Endodermal cell (in vitro differentiated cells): ENCODE measurements at regions not wholly inside any gene's neighbourhood (a gene's known extent, or its start where the extent isn't known, plus 50 kb on each side); places are given as distances from the start of the nearest gene placed in this dataset.
A peak's percentile ranks its signal among the peaks of the same experiment; 100 is the strongest.

Source experiments
- DNase-seq: peaks from one replicate; pipeline ENCODE4 v3.0.0-alpha.2; 2017
- H3K27ac ChIP-seq: 2 replicates; pipeline ENCODE4 v1.5.1; 2013; ENCODE audit warnings: mild to moderate bottlenecking, low read depth, low read length, moderate library complexity
- H3K27me3 ChIP-seq: 2 replicates; pipeline ENCODE4 v1.6.1; 2013; ENCODE audit warnings: mild to moderate bottlenecking, low read length, moderate library complexity; ENCODE audit not compliant: insufficient read depth, control insufficient read depth, poor library complexity, severe bottlenecking
- H3K36me3 ChIP-seq: 2 replicates; pipeline ENCODE4 v1.7.0; 2013; ENCODE audit warnings: mild to moderate bottlenecking, low read length, moderate library complexity; ENCODE audit not compliant: control insufficient read depth, insufficient read depth
- H3K4me1 ChIP-seq: one replicate; pipeline ENCODE4 v1.7.0; 2013; ENCODE audit warnings: low read length; ENCODE audit not compliant: control insufficient read depth, insufficient read depth
- H3K4me3 ChIP-seq: 2 replicates; pipeline ENCODE4 v1.5.1; 2013; ENCODE audit warnings: mild to moderate bottlenecking, low read length, moderate library complexity
- H3K9ac ChIP-seq: 2 replicates; pipeline ENCODE4 v1.6.1; 2013; ENCODE audit warnings: mild to moderate bottlenecking, low read length, moderate library complexity; ENCODE audit not compliant: poor library complexity, severe bottlenecking; ENCODE audit errors: extremely low read depth
- H3K9me3 ChIP-seq: 2 replicates; pipeline ENCODE4 v1.6.1; 2013; ENCODE audit warnings: mild to moderate bottlenecking, low read length, moderate library complexity; ENCODE audit not compliant: control insufficient read depth
- H3K27ac Mint-ChIP-seq: 2 replicates; pipeline ENCODE4 v1.8.0; 2020; ENCODE audit warnings: mixed read lengths
- H3K27me3 Mint-ChIP-seq: 2 replicates; pipeline ENCODE4 v1.8.0; 2021; ENCODE audit warnings: mild to moderate bottlenecking, mixed read lengths; ENCODE audit not compliant: insufficient read depth
- H3K36me3 Mint-ChIP-seq: 2 replicates; pipeline ENCODE4 v1.8.0; 2020; ENCODE audit warnings: low read depth, mixed read lengths
- H3K4me1 Mint-ChIP-seq: 2 replicates; pipeline ENCODE4 v1.8.0; 2020; ENCODE audit warnings: mixed read lengths
- H3K4me3 Mint-ChIP-seq: 2 replicates; pipeline ENCODE4 v1.8.0; 2020; ENCODE audit warnings: mild to moderate bottlenecking, moderate library complexity, mixed read lengths
- H3K9me3 Mint-ChIP-seq: 2 replicates; pipeline ENCODE4 v1.8.0; 2020; ENCODE audit warnings: mild to moderate bottlenecking, mixed read lengths
- CTCF ChIP-seq: fragments of 200-600 bp; sonication (generic); conservative IDR thresholded peaks from 2 replicates; pipeline ENCODE4 v1.5.0; 2021; ENCODE audit warnings: antibody characterized with exemption, mild to moderate bottlenecking
- WGBS, 2 experiments: methylation state at CpG; one replicate each; pipeline versions ENCODE4 v1.1.5 to v1.1.7; 2013; ENCODE audit warnings: missing lambda C conversion rate in 2 of 2, mixed read lengths in 1 of 2; ENCODE audit not compliant: insufficient coverage in 1 of 2, insufficient read length in 1 of 2; 5-methylcytosine and 5-hydroxymethylcytosine counted together

GRCh38 chr4:26106776-26107175 is 192.8 kb downstream of the SMIM20 start:
- Histone ChIP-seq H3K4me1 (no peaks in the 10 kb centered on the region), H3K27me3 (no peaks in the 10 kb centered on the region), H3K9me3 (no peaks in the 10 kb centered on the region), H3K27ac (no peak overlapping the region), H3K4me3 (no peak overlapping the region), H3K36me3 (no peaks in the 10 kb centered on the region), H3K9ac (no peak overlapping the region)
- Mint-ChIP-seq H3K4me3 (no peak overlapping the region), H3K9me3 (peaks cover 5% of the 10 kb centered on the region), H3K27ac (no peak overlapping the region), H3K36me3 (no peaks in the 10 kb centered on the region), H3K27me3 (peaks cover 4% of the 10 kb centered on the region), H3K4me1 (no peaks in the 10 kb centered on the region)
- no peak for DNase-seq
- no peak for TF ChIP-seq CTCF

GRCh38 chr4:26108054-26108453 is 194.0 kb downstream of the SMIM20 start:
- TF ChIP-seq CTCF: peak; percentile 52
- H3K27ac ChIP-seq: no peak overlapping the region
- Mint-ChIP-seq H3K27ac (no peak overlapping the region), H3K4me3 (no peak overlapping the region), H3K27me3 (peaks cover 5% of the 10 kb centered on the region), H3K36me3 (peaks cover 2% of the 10 kb centered on the region), H3K4me1 (no peaks in the 10 kb centered on the region), H3K9me3 (peaks cover 17% of the 10 kb centered on the region)
- H3K4me1 ChIP-seq: no peaks in the 10 kb centered on the region
- no peak for DNase-seq
- 80 to 97% methylated on average over 1 to 2 of the region's 2 CpGs for WGBS, 2 experiments
- no peak overlapping the region for H3K9ac ChIP-seq
- H3K4me3 ChIP-seq: no peak overlapping the region
- peaks cover 5% of the 10 kb centered on the region for H3K9me3 ChIP-seq
- H3K36me3 ChIP-seq: no peaks in the 10 kb centered on the region
- H3K27me3 ChIP-seq: no peaks in the 10 kb centered on the region

GRCh38 chr4:26110493-26110892 is 196.5 kb downstream of the SMIM20 start:
- H3K27me3 ChIP-seq: no peaks in the 10 kb centered on the region
- no peaks in the 10 kb centered on the region for H3K4me1 Mint-ChIP-seq
- 80 to 100% methylated on average over 3 to 5 of the region's 5 CpGs for WGBS, 2 experiments
- no peak for DNase-seq
- no peak overlapping the region for H3K27ac Mint-ChIP-seq
- no peak overlapping the region for H3K4me3 Mint-ChIP-seq
- H3K36me3 ChIP-seq: no peaks in the 10 kb centered on the region
- TF ChIP-seq CTCF: no peak
- peaks cover 35% of the 10 kb centered on the region for H3K9me3 Mint-ChIP-seq
- H3K4me1 ChIP-seq: no peaks in the 10 kb centered on the region
- peaks cover 15% of the 10 kb centered on the region for H3K9me3 ChIP-seq
- no peak overlapping the region for H3K4me3 ChIP-seq
- peaks cover 5% of the 10 kb centered on the region for H3K27me3 Mint-ChIP-seq
- peaks cover 4% of the 10 kb centered on the region for H3K36me3 Mint-ChIP-seq
- H3K27ac ChIP-seq: no peak overlapping the region
- no peak overlapping the region for H3K9ac ChIP-seq
